Astrocyte (in vitro differentiated cells and primary cell): ENCODE measurements at regions not wholly inside any gene's neighbourhood (a gene's known extent, or its start where the extent isn't known, plus 50 kb on each side); places are given as distances from the start of the nearest gene placed in this dataset.
A peak's percentile ranks its signal among the peaks of the same experiment; 100 is the strongest.

ENCODE experiments used
- DNase-seq: peaks from one replicate; pipeline ENCODE4 v3.0.0-alpha.2; 2010; ENCODE audit warnings: low read depth
- FAIRE-seq: peaks from 2 replicates; lab custom pipeline; 2011; peaks lifted over from hg19 to GRCh38; lab: Jason Lieb, UNC
- H2AFZ ChIP-seq: 2 replicates; pipeline ENCODE4 v1.6.0; 2012; ENCODE audit warnings: low read depth, low read length, inconsistent platforms
- H3K27ac ChIP-seq: 2 replicates; pipeline ENCODE4 v1.5.1; 2011; ENCODE audit warnings: low read depth, low read length, inconsistent platforms
- H3K27me3 ChIP-seq: 2 replicates; pipeline ENCODE4 v1.6.0; 2011; ENCODE audit warnings: low read length, inconsistent platforms; ENCODE audit not compliant: insufficient read depth
- H3K36me3 ChIP-seq: 2 replicates; pipeline ENCODE4 v1.5.1; 2011; ENCODE audit warnings: low read length, inconsistent platforms; ENCODE audit not compliant: insufficient read depth
- H3K4me1 ChIP-seq: 2 replicates; pipeline ENCODE4 v1.5.1; 2011; ENCODE audit warnings: low read length, inconsistent platforms; ENCODE audit not compliant: insufficient read depth
- H3K4me2 ChIP-seq: 2 replicates; pipeline ENCODE4 v1.6.0; 2012; ENCODE audit warnings: low read length, inconsistent platforms
- H3K4me3 ChIP-seq: 2 replicates; pipeline ENCODE4 v1.5.1; 2011; ENCODE audit warnings: low read depth, mild to moderate bottlenecking, low read length, inconsistent platforms; ENCODE audit not compliant: insufficient read depth
- H3K79me2 ChIP-seq: 2 replicates; pipeline ENCODE4 v1.6.0; 2012; ENCODE audit warnings: mild to moderate bottlenecking, low read length, inconsistent platforms; ENCODE audit not compliant: insufficient read depth
- H3K9ac ChIP-seq: 2 replicates; pipeline ENCODE4 v1.6.0; 2012; ENCODE audit warnings: mild to moderate bottlenecking, low read length, inconsistent platforms
- H3K9me3 ChIP-seq: 2 replicates; pipeline ENCODE4 v1.5.1; 2012; ENCODE audit warnings: low read depth, mild to moderate bottlenecking, low read length, inconsistent platforms; ENCODE audit not compliant: insufficient read depth
- H4K20me1 ChIP-seq: 2 replicates; pipeline ENCODE4 v1.6.0; 2012; ENCODE audit warnings: low read length, inconsistent platforms; ENCODE audit not compliant: insufficient read depth
- H3K27ac Mint-ChIP-seq: one replicate; pipeline ENCODE4 v1.8.0; 2021; ENCODE audit warnings: mild to moderate bottlenecking, mixed read lengths; ENCODE audit not compliant: unreplicated experiment
- H3K27me3 Mint-ChIP-seq: one replicate; pipeline ENCODE4 v1.8.0; 2021; ENCODE audit warnings: low read depth, mixed read lengths; ENCODE audit not compliant: unreplicated experiment
- H3K36me3 Mint-ChIP-seq: one replicate; pipeline ENCODE4 v1.8.0; 2021; ENCODE audit warnings: low read depth, mixed read lengths; ENCODE audit not compliant: unreplicated experiment
- H3K4me1 Mint-ChIP-seq: one replicate; pipeline ENCODE4 v1.8.0; 2021; ENCODE audit warnings: low read depth, mixed read lengths; ENCODE audit not compliant: unreplicated experiment
- H3K4me3 Mint-ChIP-seq: one replicate; pipeline ENCODE4 v1.8.0; 2021; ENCODE audit warnings: mild to moderate bottlenecking, moderate library complexity, mixed read lengths; ENCODE audit not compliant: unreplicated experiment
- H3K9me3 Mint-ChIP-seq: one replicate; pipeline ENCODE4 v1.8.0; 2021; ENCODE audit warnings: mild to moderate bottlenecking, mixed read lengths; ENCODE audit not compliant: unreplicated experiment
- EZH2 ChIP-seq: IDR thresholded peaks from 2 replicates; pipeline ENCODE4 v1.6.1; 2012; ENCODE audit warnings: mild to moderate bottlenecking, low read length, inconsistent platforms; ENCODE audit not compliant: insufficient read depth
- TF ChIP-seq, protein P1 (sequence below): IDR thresholded peaks from 2 replicates; pipeline ENCODE4 v1.5.1; 2011; ENCODE audit warnings: low read depth, mild to moderate bottlenecking, inconsistent platforms, low read length, moderate library complexity; ENCODE audit not compliant: insufficient read depth

GRCh38 chr7:54831046-54831643, 72.1 kb upstream of the SEC61G start:
- H3K27me3 ChIP-seq = no peaks in the 10 kb centered on the region
- TF ChIP-seq EZH2 = no peak
- TF ChIP-seq, protein P1, sequence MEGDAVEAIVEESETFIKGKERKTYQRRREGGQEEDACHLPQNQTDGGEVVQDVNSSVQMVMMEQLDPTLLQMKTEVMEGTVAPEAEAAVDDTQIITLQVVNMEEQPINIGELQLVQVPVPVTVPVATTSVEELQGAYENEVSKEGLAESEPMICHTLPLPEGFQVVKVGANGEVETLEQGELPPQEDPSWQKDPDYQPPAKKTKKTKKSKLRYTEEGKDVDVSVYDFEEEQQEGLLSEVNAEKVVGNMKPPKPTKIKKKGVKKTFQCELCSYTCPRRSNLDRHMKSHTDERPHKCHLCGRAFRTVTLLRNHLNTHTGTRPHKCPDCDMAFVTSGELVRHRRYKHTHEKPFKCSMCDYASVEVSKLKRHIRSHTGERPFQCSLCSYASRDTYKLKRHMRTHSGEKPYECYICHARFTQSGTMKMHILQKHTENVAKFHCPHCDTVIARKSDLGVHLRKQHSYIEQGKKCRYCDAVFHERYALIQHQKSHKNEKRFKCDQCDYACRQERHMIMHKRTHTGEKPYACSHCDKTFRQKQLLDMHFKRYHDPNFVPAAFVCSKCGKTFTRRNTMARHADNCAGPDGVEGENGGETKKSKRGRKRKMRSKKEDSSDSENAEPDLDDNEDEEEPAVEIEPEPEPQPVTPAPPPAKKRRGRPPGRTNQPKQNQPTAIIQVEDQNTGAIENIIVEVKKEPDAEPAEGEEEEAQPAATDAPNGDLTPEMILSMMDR = no peak
- H3K9me3 ChIP-seq = no peaks in the 10 kb centered on the region
- H3K4me1 ChIP-seq = peaks cover 6% of the 10 kb centered on the region
- Mint-ChIP-seq H3K27me3 (peaks cover 2% of the 10 kb centered on the region), H3K4me3 (no peak overlapping the region), H3K4me1 (peaks cover 9% of the 10 kb centered on the region), H3K36me3 (no peaks in the 10 kb centered on the region), H3K9me3 (peaks cover 6% of the 10 kb centered on the region), H3K27ac (no peak overlapping the region)
- FAIRE-seq (no peak), DNase-seq (peak; percentile 44)
- no peaks in the 10 kb centered on the region for H3K36me3 ChIP-seq
- no peak overlapping the region for H3K9ac ChIP-seq
- no peaks in the 10 kb centered on the region for H4K20me1 ChIP-seq
- no peak overlapping the region for H3K27ac ChIP-seq
- H3K79me2 ChIP-seq = no peaks in the 10 kb centered on the region
- H2AFZ ChIP-seq = no peak overlapping the region
- no peak overlapping the region for H3K4me3 ChIP-seq
- H3K4me2 ChIP-seq = peak overlapping the region; percentile 29

DNA sequence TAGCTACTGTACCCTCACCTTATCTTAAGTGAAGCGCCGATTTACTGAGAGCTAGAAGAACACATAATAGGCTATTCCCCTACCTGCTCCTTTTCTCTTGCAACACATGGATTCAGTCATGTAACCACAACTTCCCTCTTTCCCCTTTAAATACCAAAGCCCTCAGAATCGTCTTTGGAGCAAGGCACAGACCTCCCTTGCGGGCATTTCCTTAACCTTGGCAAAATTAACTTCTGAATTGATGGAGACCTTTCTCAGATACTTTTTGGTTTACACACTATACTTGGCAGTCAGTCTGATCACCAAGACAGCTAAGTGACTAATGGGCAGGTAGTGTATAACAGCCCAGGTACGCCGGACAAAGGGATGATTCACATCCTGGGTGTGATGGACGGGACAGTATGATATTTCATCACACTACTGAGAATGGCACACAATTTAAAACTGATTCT, 72.7 kb upstream of the SEC61G start:
- Mint-ChIP-seq H3K27me3 (peaks cover 2% of the 10 kb centered on the region), H3K4me1 (peaks cover 9% of the 10 kb centered on the region), H3K4me3 (no peak overlapping the region), H3K9me3 (peaks cover 6% of the 10 kb centered on the region), H3K27ac (no peak overlapping the region), H3K36me3 (no peaks in the 10 kb centered on the region)
- Histone ChIP-seq H3K27me3 (no peaks in the 10 kb centered on the region), H3K36me3 (no peaks in the 10 kb centered on the region), H3K4me3 (no peak overlapping the region), H2AFZ (no peak overlapping the region), H3K4me2 (peak overlapping the region; percentile 29), H4K20me1 (no peaks in the 10 kb centered on the region), H3K9ac (no peak overlapping the region), H3K9me3 (no peaks in the 10 kb centered on the region), H3K4me1 (peaks cover 6% of the 10 kb centered on the region), H3K79me2 (no peaks in the 10 kb centered on the region), H3K27ac (no peak overlapping the region)
- no peak for TF ChIP-seq EZH2
- TF ChIP-seq, protein P1 = no peak
- FAIRE-seq = no peak
- DNase-seq = peak; percentile 40

DNA sequence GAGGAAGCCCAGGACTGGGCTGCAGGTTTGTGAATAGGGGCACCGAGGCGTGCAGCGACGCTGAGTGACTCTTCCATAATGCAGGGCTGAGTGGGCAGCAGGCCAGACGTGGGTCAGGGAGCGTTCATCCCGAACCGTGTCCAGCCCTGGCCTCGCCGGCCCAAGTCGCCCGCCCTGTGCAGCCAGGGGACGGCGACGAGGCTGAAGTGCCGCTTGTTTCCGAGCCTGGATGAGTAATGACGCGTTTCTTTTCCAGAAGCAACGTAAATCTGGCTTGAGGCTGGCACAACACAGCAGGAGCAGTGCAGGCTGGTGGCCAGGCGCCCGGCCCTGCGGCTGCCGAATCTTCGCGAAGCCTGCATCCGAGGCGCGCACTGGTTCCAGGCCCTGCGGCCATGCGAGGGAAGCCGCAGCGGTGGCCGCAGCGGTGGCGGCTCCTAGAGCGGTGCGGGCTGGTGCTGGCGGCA, 74.0 kb upstream of the SEC61G start:
- H3K27me3 ChIP-seq = no peaks in the 10 kb centered on the region
- no peak for FAIRE-seq
- H2AFZ ChIP-seq = peak overlapping the region; percentile 42

More for the DNA sequence above, 74.0 kb upstream of the SEC61G start:
- Mint-ChIP-seq H3K36me3 (no peaks in the 10 kb centered on the region), H3K27ac (no peak overlapping the region), H3K9me3 (peaks cover 4% of the 10 kb centered on the region), H3K4me3 (no peak overlapping the region), H3K27me3 (peaks cover 8% of the 10 kb centered on the region), H3K4me1 (peaks cover 9% of the 10 kb centered on the region)
- TF ChIP-seq EZH2 = no peak
- TF ChIP-seq, protein P1 = no peak
- H3K4me1 ChIP-seq = peaks cover 6% of the 10 kb centered on the region
- H3K79me2 ChIP-seq = no peaks in the 10 kb centered on the region
- no peaks in the 10 kb centered on the region for H3K36me3 ChIP-seq
- no peaks in the 10 kb centered on the region for H4K20me1 ChIP-seq
- peak overlapping the region; percentile 22 for H3K4me2 ChIP-seq
- H3K27ac ChIP-seq = no peak overlapping the region
- H3K9me3 ChIP-seq = no peaks in the 10 kb centered on the region
- no peak for DNase-seq
- no peak overlapping the region for H3K4me3 ChIP-seq
- H3K9ac ChIP-seq = no peak overlapping the region
